NT2/D1 (cell line): ENCODE measurements at regions not wholly inside any gene's neighbourhood (a gene's known extent, or its start where the extent isn't known, plus 50 kb on each side); places are given as distances from the start of the nearest gene placed in this dataset.

Experiments used
- DNase-seq: peaks from one replicate; pipeline ENCODE4 v3.0.0-alpha.2; 2011; ENCODE audit warnings: low read depth, low spot score
- H3K27me3 ChIP-seq: 2 replicates; pipeline ENCODE4 v1.6.0; 2011; ENCODE audit warnings: mild to moderate bottlenecking; ENCODE audit not compliant: insufficient read length, insufficient read depth
- H3K36me3 ChIP-seq: 2 replicates; pipeline ENCODE4 v1.6.1; 2011; ENCODE audit warnings: mild to moderate bottlenecking, low read length, mixed read lengths; ENCODE audit not compliant: insufficient read depth, insufficient read length
- H3K4me1 ChIP-seq: 2 replicates; pipeline ENCODE4 v1.5.1; 2011; ENCODE audit not compliant: insufficient read depth, insufficient read length
- H3K4me3 ChIP-seq: 2 replicates; pipeline ENCODE4 v1.5.1; 2011; ENCODE audit warnings: low read depth; ENCODE audit not compliant: insufficient read length
- H3K9ac ChIP-seq: 2 replicates; pipeline ENCODE4 v1.6.0; 2011; ENCODE audit warnings: low read depth; ENCODE audit not compliant: insufficient read length
- H3K9me3 ChIP-seq: 2 replicates; pipeline ENCODE4 v1.5.1; 2011; ENCODE audit warnings: mild to moderate bottlenecking, low read length; ENCODE audit not compliant: insufficient read depth
- SUZ12 ChIP-seq: IDR thresholded peaks from 2 replicates; pipeline ENCODE4 v1.6.1; 2011; ENCODE audit not compliant: insufficient read length, insufficient read depth; ENCODE audit errors: extremely low read depth
- YY1 ChIP-seq: IDR thresholded peaks from 2 replicates; pipeline ENCODE4 v1.6.1; 2011; ENCODE audit not compliant: insufficient read length, insufficient read depth
- ZNF274 ChIP-seq: IDR thresholded peaks from 2 replicates; pipeline ENCODE4 v1.6.1; 2011; ENCODE audit warnings: mild to moderate bottlenecking, low read depth, low read length

DNA sequence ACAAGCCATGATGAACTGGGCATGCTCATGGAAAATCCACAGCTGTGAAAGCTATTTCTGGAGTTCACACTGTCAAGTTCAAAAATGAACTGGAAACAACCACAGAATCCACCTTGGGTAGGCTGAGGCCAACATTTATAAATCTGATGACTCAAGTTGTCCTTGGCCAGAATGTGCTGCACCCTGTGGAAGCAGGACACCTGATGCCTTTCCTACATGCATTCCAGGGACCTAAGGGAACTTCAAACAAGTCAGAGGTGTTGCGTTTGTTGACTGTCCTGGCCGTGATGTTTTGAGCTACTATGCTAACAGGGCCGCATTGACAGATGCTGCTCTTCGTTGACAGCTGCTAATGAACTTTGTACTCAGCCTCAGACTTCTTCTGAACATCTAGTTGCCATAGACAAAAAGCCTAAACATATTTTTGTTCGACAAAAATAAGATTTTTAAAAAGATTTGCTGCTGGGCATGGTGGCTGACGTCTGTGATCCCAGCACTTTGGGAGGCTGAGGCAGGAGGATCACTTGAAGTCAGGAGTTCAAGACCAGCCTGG, 127.9 kb upstream of the SLC45A1 start:
- H3K9ac ChIP-seq: no peak overlapping the region
- no peaks in the 10 kb centered on the region for H3K4me1 ChIP-seq
- TF ChIP-seq YY1: no peak
- no peak for TF ChIP-seq ZNF274
- no peak for TF ChIP-seq SUZ12
- no peaks in the 10 kb centered on the region for H3K36me3 ChIP-seq
- no peaks in the 10 kb centered on the region for H3K9me3 ChIP-seq
- no peak overlapping the region for H3K4me3 ChIP-seq
- no peak for DNase-seq
- H3K27me3 ChIP-seq: no peaks in the 10 kb centered on the region

DNA sequence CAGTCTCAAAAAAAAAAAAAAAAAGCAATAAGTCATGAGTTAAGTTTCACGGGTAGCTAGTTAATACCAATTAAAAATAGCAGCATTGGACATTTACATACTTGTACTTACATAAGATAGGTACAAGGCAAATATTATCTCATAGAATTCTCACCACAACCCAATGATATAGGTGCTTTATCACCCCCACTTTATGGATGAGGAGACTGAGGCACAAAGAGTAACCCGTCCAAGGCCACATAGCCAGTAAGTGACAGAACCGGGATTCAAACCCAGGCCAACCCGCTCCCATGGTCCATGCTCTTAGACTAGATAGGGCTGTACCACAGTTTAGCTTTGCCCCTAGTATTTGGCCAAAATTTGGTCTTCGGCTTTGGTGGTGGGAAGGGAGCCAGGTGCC, 132.5 kb upstream of the SLC45A1 start:
- Histone ChIP-seq H3K4me3 (no peak overlapping the region), H3K4me1 (no peaks in the 10 kb centered on the region), H3K9me3 (no peaks in the 10 kb centered on the region), H3K36me3 (no peaks in the 10 kb centered on the region), H3K9ac (no peak overlapping the region), H3K27me3 (no peaks in the 10 kb centered on the region)
- no peak for DNase-seq
- no peak for TF ChIP-seq SUZ12

DNA sequence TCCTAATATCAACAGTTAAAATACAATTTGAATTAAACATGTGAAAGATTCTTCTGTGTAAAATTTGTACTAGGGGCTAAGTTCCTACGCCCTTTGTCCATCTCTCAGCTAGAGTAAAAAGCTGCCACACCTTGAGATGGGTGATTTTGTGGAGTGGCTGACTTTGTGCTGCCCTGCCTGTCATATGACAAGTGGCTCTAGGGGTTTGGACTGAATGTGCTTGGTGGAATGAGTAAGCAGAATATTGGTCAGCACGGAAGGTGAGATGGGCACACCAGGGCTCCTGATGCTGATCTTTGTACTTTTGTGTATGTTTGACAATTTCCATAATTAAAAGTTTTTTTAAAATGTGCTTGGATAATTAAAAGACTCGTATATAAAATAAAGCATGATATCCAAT, 133.6 kb upstream of the SLC45A1 start:
- Histone ChIP-seq H3K4me3 (no peak overlapping the region), H3K9me3 (peaks cover 5% of the 10 kb centered on the region; the same call in 1 of the 2 replicates), H3K9ac (no peak overlapping the region), H3K4me1 (no peaks in the 10 kb centered on the region), H3K27me3 (no peaks in the 10 kb centered on the region), H3K36me3 (no peaks in the 10 kb centered on the region)
- TF ChIP-seq YY1: no peak
- TF ChIP-seq ZNF274: no peak
- TF ChIP-seq SUZ12: no peak
- DNase-seq: no peak

DNA sequence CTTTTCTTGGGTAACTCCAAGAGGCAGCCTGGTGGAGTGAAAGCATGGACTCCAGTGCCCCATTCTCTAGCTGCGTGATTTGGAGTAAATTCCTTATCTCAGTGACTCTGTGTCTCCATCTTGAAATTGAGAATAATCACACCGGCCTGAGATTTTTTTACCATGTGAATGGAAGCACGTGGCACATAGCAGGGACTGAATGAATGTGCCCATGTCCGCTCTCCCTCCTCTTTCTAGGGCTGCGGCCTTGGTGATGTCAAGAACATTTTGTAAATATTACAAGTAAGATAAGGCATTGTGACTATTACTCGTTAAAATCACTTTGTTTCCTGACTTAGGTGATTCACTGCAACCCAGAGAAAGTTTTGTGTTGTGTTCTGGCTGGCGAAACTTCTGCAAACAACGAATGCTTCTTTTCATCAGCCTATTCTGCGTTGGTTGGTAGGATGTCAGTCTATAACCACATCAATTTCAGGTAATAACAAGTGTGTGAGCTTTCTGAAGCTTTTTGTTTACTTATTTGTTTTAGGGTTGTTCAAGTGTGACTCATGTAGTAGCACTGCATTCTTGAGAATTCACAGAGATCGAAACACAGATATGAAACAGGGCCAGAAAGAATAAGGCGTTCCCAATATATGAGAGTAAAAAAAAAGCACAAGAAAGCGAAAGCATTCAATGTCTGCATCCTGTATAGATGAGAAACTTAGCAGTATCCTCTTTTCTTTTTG, 135.7 kb upstream of the SLC45A1 start:
- H3K4me1 ChIP-seq: no peaks in the 10 kb centered on the region
- H3K4me3 ChIP-seq: no peak overlapping the region
- no peaks in the 10 kb centered on the region for H3K27me3 ChIP-seq
- H3K36me3 ChIP-seq: no peaks in the 10 kb centered on the region
- peaks cover 13% of the 10 kb centered on the region for H3K9me3 ChIP-seq
- TF ChIP-seq SUZ12 (no peak), YY1 (no peak), ZNF274 (no peak)
- no peak overlapping the region for H3K9ac ChIP-seq
- DNase-seq: no peak

DNA sequence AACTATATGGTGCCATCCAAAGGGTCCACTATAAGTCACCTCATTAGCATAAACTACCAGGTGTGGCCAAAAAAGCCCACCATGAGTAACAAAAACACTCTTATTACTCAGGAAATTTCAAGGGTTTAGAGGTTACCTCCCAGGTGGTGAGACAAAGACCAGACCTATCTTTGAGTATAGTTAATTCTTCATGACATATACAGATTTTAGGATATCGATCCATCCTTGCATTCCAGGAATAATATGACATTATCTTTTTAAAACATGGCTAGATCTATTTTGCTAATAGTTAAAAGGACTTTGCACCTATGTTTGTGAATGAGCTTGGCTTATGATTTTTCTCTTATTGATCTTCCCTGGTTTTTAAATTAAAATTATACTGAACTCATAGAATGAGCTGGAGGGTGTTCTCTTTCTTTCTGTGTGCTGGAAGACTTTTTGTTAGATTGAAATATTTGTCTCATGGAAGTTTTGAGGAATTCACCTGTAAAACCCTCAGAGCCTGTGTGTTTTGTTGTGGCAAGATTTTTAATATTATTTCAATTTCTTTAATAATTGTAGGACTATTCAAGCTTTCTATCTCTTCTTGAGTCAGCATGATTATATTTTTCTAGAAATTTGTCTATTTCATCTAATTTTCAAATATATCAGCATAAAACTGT, 138.7 kb upstream of the SLC45A1 start:
- no peak overlapping the region for H3K4me3 ChIP-seq
- DNase-seq: no peak
- no peaks in the 10 kb centered on the region for H3K36me3 ChIP-seq
- no peak overlapping the region for H3K9ac ChIP-seq
- H3K4me1 ChIP-seq: no peaks in the 10 kb centered on the region
- peaks cover 13% of the 10 kb centered on the region for H3K9me3 ChIP-seq
- no peaks in the 10 kb centered on the region for H3K27me3 ChIP-seq
- TF ChIP-seq YY1 (no peak), ZNF274 (no peak)

DNA sequence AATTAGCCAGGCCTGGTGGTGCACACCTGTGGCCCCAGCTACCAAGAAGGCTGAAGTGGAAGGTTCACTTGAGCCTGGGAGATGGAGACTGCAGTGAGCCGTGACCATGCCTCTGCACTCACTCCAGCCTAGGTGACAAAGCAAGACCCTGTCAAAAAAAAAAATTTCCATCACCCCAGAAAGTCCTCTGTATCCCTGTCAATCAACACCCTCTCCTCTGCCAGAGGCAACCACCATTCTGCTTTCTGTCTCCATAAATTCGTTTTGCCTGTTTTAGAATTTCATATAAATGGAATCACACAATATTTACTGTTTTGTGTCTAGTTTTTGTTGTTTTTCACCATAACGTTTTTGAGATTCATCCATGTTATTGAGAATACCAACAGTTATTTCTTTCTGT, 141.6 kb upstream of the SLC45A1 start:
- Histone ChIP-seq H3K36me3 (no peaks in the 10 kb centered on the region), H3K4me3 (no peak overlapping the region), H3K9ac (no peak overlapping the region), H3K9me3 (peaks cover 13% of the 10 kb centered on the region), H3K27me3 (no peaks in the 10 kb centered on the region), H3K4me1 (no peaks in the 10 kb centered on the region)
- TF ChIP-seq SUZ12 (no peak), YY1 (no peak), ZNF274 (no peak)
- DNase-seq: no peak

DNA sequence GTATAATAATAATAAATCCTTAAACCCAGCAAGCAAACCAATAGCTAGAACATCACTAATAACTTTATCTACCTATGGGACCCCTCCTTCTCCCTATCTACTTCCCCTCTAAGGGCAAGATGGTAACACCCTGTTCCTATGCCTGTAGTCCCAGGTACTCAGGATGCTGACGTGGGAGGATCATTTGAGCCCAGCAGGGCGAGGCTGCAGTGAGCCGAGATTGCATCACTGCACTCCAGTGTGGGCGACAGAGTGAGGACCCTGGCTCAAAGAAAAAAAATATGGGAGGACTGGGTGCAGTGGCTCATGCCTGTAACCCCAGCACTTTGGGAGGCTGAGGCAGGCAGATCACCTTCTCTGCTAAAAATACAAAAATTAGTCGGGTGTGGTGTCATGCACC, 143.1 kb upstream of the SLC45A1 start:
- H3K9me3 ChIP-seq: peaks cover 13% of the 10 kb centered on the region
- no peaks in the 10 kb centered on the region for H3K4me1 ChIP-seq
- no peak overlapping the region for H3K9ac ChIP-seq
- no peak for DNase-seq
- no peak for TF ChIP-seq YY1
- TF ChIP-seq SUZ12: no peak
- TF ChIP-seq ZNF274: no peak
- H3K27me3 ChIP-seq: no peaks in the 10 kb centered on the region
- H3K4me3 ChIP-seq: no peak overlapping the region
- H3K36me3 ChIP-seq: no peaks in the 10 kb centered on the region
